Esophagus mucosa (tissue), 1 donor: ENCODE measurements at regions not wholly inside any gene's neighbourhood (a gene's known extent, or its start where the extent isn't known, plus 50 kb on each side); places are given as distances from the start of the nearest gene placed in this dataset.

Source experiments
- ATAC-seq: fragments of 200-7000 bp; cut with Tn5 transposase; one replicate; pipeline ENCODE4 v1.9.1; 2020
- donor health status: DM: yes; HTN: yes; CAD: no.

- no peak for ATAC-seq
Observed at GRCh38 chr12:39240587-39240986, 202.3 kb downstream of the KIF21A start.

GRCh38 chr12:39239490-39240486 is 203.1 kb downstream of the KIF21A start:
- ATAC-seq: no peak

GRCh38 chr12:39237004-39237403 is 205.9 kb downstream of the KIF21A start:
- peak; percentile 80 for ATAC-seq

- peak; percentile 64 for ATAC-seq
Observed at GRCh38 chr12:39235990-39236767, 206.7 kb downstream of the KIF21A start.

GRCh38 chr12:39230086-39230485 is 212.8 kb downstream of the KIF21A start:
- peak; percentile 52 for ATAC-seq

GRCh38 chr12:39227218-39227617 is 215.7 kb downstream of the KIF21A start:
- ATAC-seq: no peak

- ATAC-seq: no peak
Observed at GRCh38 chr12:39224971-39225370, 217.9 kb downstream of the KIF21A start.

- no peak for ATAC-seq
Observed at GRCh38 chr12:39205969-39206368, 237.0 kb downstream of the KIF21A start.

- ATAC-seq: no peak
Observed at GRCh38 chr12:39199351-39199750, 243.6 kb downstream of the KIF21A start.

GRCh38 chr12:39188689-39189088 is 254.2 kb downstream of the KIF21A start:
- ATAC-seq: no peak

GRCh38 chr12:39186744-39187143 is 256.2 kb downstream of the KIF21A start:
- ATAC-seq: no peak

- no peak for ATAC-seq
Observed at GRCh38 chr12:39178837-39179236, 264.1 kb downstream of the KIF21A start.

GRCh38 chr12:39176356-39176755 is 266.6 kb downstream of the KIF21A start:
- no peak for ATAC-seq

GRCh38 chr12:39173726-39174125 is 268.3 kb upstream of the CPNE8 start:
- no peak for ATAC-seq

GRCh38 chr12:39165338-39165737 is 259.9 kb upstream of the CPNE8 start:
- ATAC-seq: no peak

- no peak for ATAC-seq
Observed at GRCh38 chr12:39161465-39162085, 256.2 kb upstream of the CPNE8 start.

GRCh38 chr12:39157696-39158342 is 252.4 kb upstream of the CPNE8 start:
- ATAC-seq: no peak

- ATAC-seq: no peak
Observed at GRCh38 chr12:39145175-39145999, 240.0 kb upstream of the CPNE8 start.

GRCh38 chr12:39144613-39145061 is 239.2 kb upstream of the CPNE8 start:
- ATAC-seq: no peak

- ATAC-seq: no peak
Observed at GRCh38 chr12:39138268-39138667, 232.9 kb upstream of the CPNE8 start.

- ATAC-seq: no peak
Observed at GRCh38 chr12:39127401-39127800, 222.0 kb upstream of the CPNE8 start.

GRCh38 chr12:39125566-39125965 is 220.2 kb upstream of the CPNE8 start:
- ATAC-seq: no peak
